AG04449 (cell line): ENCODE measurements at regions not wholly inside any gene's neighbourhood (a gene's known extent, or its start where the extent isn't known, plus 50 kb on each side); places are given as distances from the start of the nearest gene placed in this dataset.

ENCODE experiments used
- CTCF ChIA-PET: fragments of 350-600 bp; formaldehyde crosslinking; extraction: SDS; loops from one replicate; lab custom pipeline; 2021; ENCODE audit warnings: antibody characterized with exemption; lab: Yijun Ruan, JAX
- POLR2A ChIA-PET: fragments of 400-600, 350-600 bp; formaldehyde crosslinking; extraction: SDS; loops from one replicate; lab custom pipeline; 2020; ENCODE audit warnings: antibody characterized with exemption, inconsistent platforms; lab: Yijun Ruan, JAX
- DNase-seq: peaks from one replicate; pipeline ENCODE4 v3.0.0-alpha.2; 2010; ENCODE audit warnings: low read depth, low spot score
- H3K4me3 ChIP-seq: 2 replicates; pipeline ENCODE4 v1.5.1; 2011; ENCODE audit warnings: low read depth, mild to moderate bottlenecking, control low read depth, low read length
- CTCF ChIP-seq: IDR thresholded peaks from one replicate; pipeline ENCODE4 v1.5.1; 2011; ENCODE audit warnings: mild to moderate bottlenecking, moderate library complexity, low read length, control low read depth, inconsistent platforms; ENCODE audit not compliant: insufficient read depth; ENCODE audit errors: missing control alignments

GRCh38 chr4:24335616-24336015, 248.7 kb downstream of the DHX15 start:
- ChIA-PET CTCF (no interaction called here), POLR2A (no interaction called here)
- no peak for TF ChIP-seq CTCF
- no peak overlapping the region for H3K4me3 ChIP-seq
- no peak for DNase-seq

GRCh38 chr4:24334906-24335305, 249.4 kb downstream of the DHX15 start:
- ChIA-PET POLR2A (no interaction called here), CTCF (no interaction called here)
- DNase-seq, result no peak
- no peak overlapping the region for H3K4me3 ChIP-seq
- no peak for TF ChIP-seq CTCF

- DNase-seq, result no peak
- POLR2A ChIA-PET, result no interaction called here
- TF ChIP-seq CTCF, result no peak
- no peak overlapping the region for H3K4me3 ChIP-seq
- CTCF ChIA-PET, result no interaction called here
These were observed 253.8 kb downstream of the DHX15 start for GRCh38 chr4:24330573-24330972.

GRCh38 chr4:24330172-24330571, 254.2 kb downstream of the DHX15 start:
- DNase-seq, result no peak
- CTCF ChIA-PET, result no interaction called here
- TF ChIP-seq CTCF, result no peak
- POLR2A ChIA-PET, result no interaction called here
- no peak overlapping the region for H3K4me3 ChIP-seq

GRCh38 chr4:24328711-24329110, 255.6 kb downstream of the DHX15 start:
- ChIA-PET POLR2A (no interaction called here), CTCF (no interaction called here)
- H3K4me3 ChIP-seq, result no peak overlapping the region
- TF ChIP-seq CTCF, result no peak
- DNase-seq, result no peak

- no peak overlapping the region for H3K4me3 ChIP-seq
- no peak for DNase-seq
- TF ChIP-seq CTCF, result no peak
- ChIA-PET POLR2A (no interaction called here), CTCF (no interaction called here)
These were observed 256.0 kb downstream of the DHX15 start for GRCh38 chr4:24328310-24328709.
